Thymus (tissue), 11 donors: ENCODE measurements at regions not wholly inside any gene's neighbourhood (a gene's known extent, or its start where the extent isn't known, plus 50 kb on each side); places are given as distances from the start of the nearest gene placed in this dataset.

Experiments
- DNase-seq, 9 donors: peaks; one replicate each; pipeline ENCODE4 v3.0.0-alpha.2; 2013; ENCODE audit warnings: low spot score in 9 of 9, low read depth in 6 of 9, missing footprints in 1 of 9
- H3K27ac ChIP-seq, 2 donors: one replicate each; pipeline ENCODE4 v1.5.1; 2013; ENCODE audit warnings: control low read depth in 1 of 2, low read depth in 1 of 2, low read length in 1 of 2, mild to moderate bottlenecking in 1 of 2, moderate library complexity in 1 of 2
- H3K27me3 ChIP-seq, 2 donors: one replicate each; pipeline ENCODE4 v1.5.1; 2013; ENCODE audit warnings: low read length in 1 of 2; ENCODE audit not compliant: control insufficient read depth in 2 of 2, insufficient read depth in 1 of 2
- H3K36me3 ChIP-seq, 2 donors: one replicate each; pipeline ENCODE4 v1.5.1; 2013; ENCODE audit warnings: low read length in 1 of 2, mild to moderate bottlenecking in 1 of 2, moderate library complexity in 1 of 2; ENCODE audit not compliant: control insufficient read depth in 2 of 2, insufficient read depth in 2 of 2
- H3K4me1 ChIP-seq, 2 donors: one replicate each; pipeline ENCODE4 v1.5.1; 2013; ENCODE audit warnings: low read length in 2 of 2; ENCODE audit not compliant: control insufficient read depth in 2 of 2, insufficient read depth in 2 of 2
- H3K4me3 ChIP-seq, 2 donors: one replicate each; pipeline ENCODE4 v1.5.1; 2013; ENCODE audit warnings: low read length in 2 of 2, control low read depth in 1 of 2, mild to moderate bottlenecking in 1 of 2
- H3K9me3 ChIP-seq, 2 donors: one replicate each; pipeline ENCODE4 v1.5.1; 2013; ENCODE audit warnings: low read length in 1 of 2, mild to moderate bottlenecking in 1 of 2; ENCODE audit not compliant: control insufficient read depth in 2 of 2, insufficient read depth in 1 of 2
- WGBS: extraction: QIAGEN DNeasy Blood & Tissue Kit; methylation state at CpG from one replicate; pipeline ENCODE4 v1.1.7; 2013; 5-methylcytosine and 5-hydroxymethylcytosine counted together
- donor health status: healthy.

GRCh38 chr10:78170026-78170475 lies 136.4 kb downstream of the RPS24 start:
- 92% methylated on average over 3 of the region's 3 CpGs for WGBS
- Histone ChIP-seq H3K27me3 (no peaks in the 10 kb centered on the region), H3K9me3 (no peaks in the 10 kb centered on the region), H3K4me3 (no peak overlapping the region), H3K27ac (no peak overlapping the region), H3K36me3 (no peaks in the 10 kb centered on the region), H3K4me1 (no peaks in the 10 kb centered on the region)
- no peak for DNase-seq

- no peaks in the 10 kb centered on the region for H3K36me3 ChIP-seq
- no peak overlapping the region for H3K4me3 ChIP-seq
- H3K4me1 ChIP-seq = no peaks in the 10 kb centered on the region
- no peak overlapping the region for H3K27ac ChIP-seq
- no peak for DNase-seq
- 97% methylated on average over 6 of the region's 6 CpGs for WGBS
- no peaks in the 10 kb centered on the region for H3K27me3 ChIP-seq
- no peaks in the 10 kb centered on the region for H3K9me3 ChIP-seq
Observed at GRCh38 chr10:78171633-78172400, 138.2 kb downstream of the RPS24 start.

DNA sequence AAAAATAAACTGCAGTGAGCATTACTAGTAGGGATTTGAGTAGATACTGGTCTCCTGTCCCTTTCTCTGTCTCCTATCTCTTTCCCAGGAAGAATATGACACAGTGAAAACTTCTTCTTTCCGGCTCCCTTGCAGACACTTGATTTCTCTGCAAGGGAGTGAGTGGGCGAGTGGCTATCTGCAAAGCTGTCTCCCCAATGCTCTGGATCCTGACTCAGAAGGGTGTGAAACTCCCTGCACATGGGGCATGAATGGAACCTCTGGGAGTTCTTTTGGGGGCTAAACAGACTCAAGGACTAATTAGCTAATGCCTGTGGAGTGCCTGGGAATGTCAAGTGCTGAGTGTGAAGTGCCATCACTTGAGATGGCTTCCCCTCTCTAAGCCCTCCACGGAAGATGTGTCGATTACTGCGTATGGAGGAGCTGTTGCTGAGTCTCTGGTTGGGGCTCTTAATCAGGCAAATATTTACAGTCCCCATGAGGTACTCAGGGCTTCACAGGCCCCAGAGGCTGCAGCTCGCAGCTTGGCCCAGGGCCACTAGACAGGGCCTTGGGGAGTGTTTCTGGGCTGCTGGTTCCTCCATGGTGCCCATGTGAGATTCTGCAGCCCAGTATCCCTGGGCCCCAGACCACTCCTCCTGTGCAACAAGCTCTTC lies 139.8 kb downstream of the RPS24 start:
- no peak overlapping the region for H3K27ac ChIP-seq
- peaks cover 0 to 3% of the 10 kb centered on the region in 2 donors for H3K27me3 ChIP-seq
- DNase-seq = no peak
- H3K4me3 ChIP-seq = no peak overlapping the region
- H3K4me1 ChIP-seq = peaks cover 0 to 5% of the 10 kb centered on the region in 2 donors
- no peaks in the 10 kb centered on the region for H3K9me3 ChIP-seq
- WGBS = 97% methylated on average over 6 of the region's 6 CpGs
- H3K36me3 ChIP-seq = no peaks in the 10 kb centered on the region

DNA sequence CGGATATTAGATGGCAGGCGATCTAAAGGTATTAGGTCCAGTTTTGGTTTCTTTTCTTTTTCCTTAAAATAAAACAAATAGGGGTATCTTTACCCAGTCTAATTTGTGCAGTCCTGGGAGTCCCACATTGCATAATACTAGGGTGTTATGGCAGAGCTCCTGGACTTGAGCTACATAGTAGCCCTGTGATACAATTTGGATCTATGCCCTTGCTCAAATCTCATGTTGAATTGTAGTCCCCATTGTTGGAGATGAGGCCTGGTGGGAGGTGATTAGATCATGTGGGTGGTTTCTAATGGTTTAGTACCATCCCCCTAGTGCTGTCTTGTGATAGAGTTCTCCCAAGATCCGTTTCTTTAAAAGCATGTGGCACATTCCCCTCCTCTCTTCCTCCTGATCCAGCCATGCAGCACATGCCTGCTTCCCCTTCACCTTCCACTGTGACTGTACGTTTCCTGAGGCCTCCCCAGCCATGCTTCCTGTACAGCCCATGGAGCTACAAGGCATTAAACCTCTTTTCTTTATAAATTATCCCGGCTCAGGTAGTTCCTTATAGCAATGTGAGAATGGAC lies 141.9 kb downstream of the RPS24 start:
- peaks cover 0 to 6% of the 10 kb centered on the region in 2 donors for H3K27me3 ChIP-seq
- H3K36me3 ChIP-seq = no peaks in the 10 kb centered on the region
- DNase-seq = no peak
- peaks cover 0 to 8% of the 10 kb centered on the region in 2 donors for H3K4me1 ChIP-seq
- H3K9me3 ChIP-seq = no peaks in the 10 kb centered on the region
- no peak overlapping the region for H3K4me3 ChIP-seq
- WGBS = 80% methylated on average over 5 of the region's 5 CpGs
- no peak overlapping the region for H3K27ac ChIP-seq

- no peak overlapping the region for H3K4me3 ChIP-seq
- peaks cover 0 to 6% of the 10 kb centered on the region in 2 donors for H3K27me3 ChIP-seq
- DNase-seq = no peak
- peaks cover 0 to 8% of the 10 kb centered on the region in 2 donors for H3K4me1 ChIP-seq
- H3K36me3 ChIP-seq = no peaks in the 10 kb centered on the region
- WGBS = 97% methylated on average over 24 of the region's 24 CpGs
- no peaks in the 10 kb centered on the region for H3K9me3 ChIP-seq
- no peak overlapping the region for H3K27ac ChIP-seq
Observed at GRCh38 chr10:78176320-78177317, 143.0 kb downstream of the RPS24 start.

DNA sequence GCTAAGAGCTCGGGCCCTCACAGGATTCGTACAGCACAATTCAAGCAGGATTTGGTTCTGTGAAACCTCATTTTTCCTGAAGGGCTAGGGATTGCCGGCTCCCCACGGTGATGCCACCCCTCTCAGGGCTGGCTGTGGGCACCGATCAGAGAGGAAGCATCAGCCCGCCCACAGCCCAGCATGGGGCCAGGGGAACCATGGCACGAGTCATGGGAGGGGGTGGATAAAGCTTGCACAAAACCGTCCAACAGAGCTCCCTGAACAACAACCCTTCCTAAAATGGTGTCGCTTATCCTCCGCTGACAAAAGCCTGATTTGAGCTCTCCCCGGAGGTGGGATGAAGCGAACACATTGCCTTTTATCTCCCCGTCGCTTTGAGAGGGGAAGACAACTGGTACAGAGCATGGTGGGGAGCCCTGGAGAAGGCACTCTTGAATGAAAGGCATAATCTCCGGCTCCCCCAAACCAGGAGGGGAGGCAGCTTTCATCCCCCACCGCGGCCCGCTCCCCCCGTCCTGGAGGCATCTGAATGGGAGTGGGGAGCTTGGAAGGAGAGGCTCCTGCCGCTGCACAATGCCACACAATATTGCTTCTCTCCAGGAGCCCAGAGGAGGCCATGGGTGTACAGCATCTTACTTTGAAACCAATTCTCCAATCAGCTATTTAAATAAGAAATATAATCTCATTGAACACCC lies 144.0 kb downstream of the RPS24 start:
- H3K27me3 ChIP-seq = peaks cover 0 to 6% of the 10 kb centered on the region in 2 donors
- H3K9me3 ChIP-seq = no peaks in the 10 kb centered on the region
- WGBS = 88% methylated on average over 20 of the region's 20 CpGs
- no peak for DNase-seq
- H3K4me3 ChIP-seq = no peak overlapping the region
- no peaks in the 10 kb centered on the region for H3K36me3 ChIP-seq
- peaks cover 0 to 8% of the 10 kb centered on the region in 2 donors for H3K4me1 ChIP-seq
- no peak overlapping the region for H3K27ac ChIP-seq

DNA sequence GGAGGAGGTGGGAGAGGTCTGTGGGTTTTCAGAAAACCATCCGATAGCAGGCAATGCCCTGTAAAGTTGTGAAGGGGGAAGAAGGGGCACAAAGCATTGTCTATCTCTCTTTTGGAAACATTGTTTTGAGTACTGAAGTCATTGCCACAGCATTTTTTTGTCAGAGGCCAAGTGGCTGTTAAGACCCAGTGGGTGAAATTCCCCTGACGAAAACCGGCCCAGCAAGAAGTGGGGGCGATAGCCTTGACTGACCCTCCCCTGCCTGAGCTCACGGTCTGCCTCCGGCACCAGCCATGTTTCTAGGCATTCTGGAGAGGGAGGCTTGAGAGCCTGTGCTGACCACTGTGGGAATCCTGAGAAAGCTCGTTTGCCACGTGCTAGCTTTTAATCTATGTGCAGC lies 144.7 kb downstream of the RPS24 start:
- DNase-seq = no peak
- Histone ChIP-seq H3K27ac (no peak overlapping the region), H3K4me3 (no peak overlapping the region), H3K4me1 (peaks cover 0 to 8% of the 10 kb centered on the region in 2 donors), H3K9me3 (no peaks in the 10 kb centered on the region), H3K27me3 (peaks cover 0 to 6% of the 10 kb centered on the region in 2 donors), H3K36me3 (no peaks in the 10 kb centered on the region)
- 90% methylated on average over 8 of the region's 8 CpGs for WGBS

DNA sequence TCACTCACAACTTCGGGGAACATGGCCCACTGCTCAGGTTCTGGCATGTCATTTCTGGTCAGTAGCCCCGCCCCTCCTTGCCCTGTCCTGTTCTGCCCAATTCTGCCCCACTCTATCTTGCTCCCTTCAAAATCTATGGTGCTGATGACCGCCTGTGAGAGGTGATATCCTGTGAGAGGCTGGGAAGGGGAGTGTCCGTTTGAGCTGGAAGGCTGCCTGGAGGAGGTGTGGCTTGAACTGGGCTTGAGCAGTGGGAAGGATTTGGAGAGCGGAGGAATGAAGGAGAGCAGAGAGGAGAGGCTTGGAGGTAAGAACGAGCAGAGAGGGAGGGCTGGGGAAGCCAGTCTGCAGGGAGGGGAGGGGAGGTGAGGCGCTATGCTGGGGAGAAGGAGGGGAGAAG lies 145.3 kb downstream of the RPS24 start:
- no peaks in the 10 kb centered on the region for H3K9me3 ChIP-seq
- H3K4me1 ChIP-seq = peaks cover 0 to 8% of the 10 kb centered on the region in 2 donors
- peaks cover 0 to 6% of the 10 kb centered on the region in 2 donors for H3K27me3 ChIP-seq
- H3K4me3 ChIP-seq = no peak overlapping the region
- WGBS = 82% methylated on average over 7 of the region's 7 CpGs
- H3K27ac ChIP-seq = no peak overlapping the region
- H3K36me3 ChIP-seq = no peaks in the 10 kb centered on the region
- no peak for DNase-seq
